Peyer's patch (tissue), 4 donors: ENCODE measurements at regions not wholly inside any gene's neighbourhood (a gene's known extent, or its start where the extent isn't known, plus 50 kb on each side); places are given as distances from the start of the nearest gene placed in this dataset.
A peak's percentile ranks its signal among the peaks of the same experiment; 100 is the strongest.

Experiments used
- DNase-seq, 3 donors: peaks; one replicate each; pipeline ENCODE4 v3.0.0-alpha.2; 2017 to 2019
- H3K27ac ChIP-seq, 4 donors: fragments of 200-600 bp; sonication (generic); one replicate each; pipeline ENCODE4 v1.5.1; 2016 to 2019
- H3K27me3 ChIP-seq, 2 donors: fragments of 200-600 bp; sonication (generic); one replicate each; pipeline ENCODE4 v1.5.1; 2019
- H3K36me3 ChIP-seq, 3 donors: fragments of 200-600 bp; sonication (generic); one replicate each; pipeline ENCODE4 v1.5.1; 2016 to 2019
- H3K4me1 ChIP-seq, 4 donors: fragments of 200-600 bp; sonication (generic); one replicate each; pipeline ENCODE4 v1.5.1; 2016 to 2019
- H3K4me3 ChIP-seq, 4 donors: fragments of 200-600 bp; sonication (generic); 1 replicate in 3 of 4; 2 replicates in 1 of 4; pipeline ENCODE4 v1.5.1; 2016 to 2019; ENCODE audit warnings: mild to moderate bottlenecking in 1 of 4
- H3K9me3 ChIP-seq, 4 donors: fragments of 200-600 bp; sonication (generic); one replicate each; pipeline ENCODE4 v1.5.1; 2016 to 2019; ENCODE audit warnings: mild to moderate bottlenecking in 1 of 4
- CTCF ChIP-seq, 6 experiments: fragments of 450-650 bp in 4 of 6; fragments of 200-600 bp in 2 of 6; sonication (generic) in 1 of 6; IDR thresholded peaks; one replicate each; pipeline ENCODE4 v1.5.1; 2017 to 2019; ENCODE audit warnings: antibody characterized with exemption in 6 of 6, mild to moderate bottlenecking in 3 of 6, moderate library complexity in 1 of 6
- POLR2A ChIP-seq, 2 donors: fragments of 450-650 bp; IDR thresholded peaks; one replicate each; pipeline ENCODE4 v1.5.1; 2017; ENCODE audit warnings: antibody characterized with exemption in 2 of 2, mild to moderate bottlenecking in 2 of 2, moderate library complexity in 2 of 2

- Histone ChIP-seq H3K36me3 (no peaks in the 10 kb centered on the region), H3K4me1 (peaks cover 0 to 32% (median 0%) of the 10 kb centered on the region in 4 donors), H3K27me3 (no peaks in the 10 kb centered on the region), H3K9me3 (no peaks in the 10 kb centered on the region), H3K4me3 (no peak overlapping the region), H3K27ac (no peak overlapping the region)
- TF ChIP-seq POLR2A (IDR thresholded peaks at IDR 0.05) (no peak), CTCF (IDR thresholded peaks at IDR 0.05) (no peak)
- DNase-seq, result peak; percentile 17 to 43 (median 21)
Measured at GRCh38 chr14:104389326-104390220, 190.0 kb upstream of the C14orf180 start.

GRCh38 chr14:104390221-104390931, 189.2 kb upstream of the C14orf180 start:
- DNase-seq, result peak; percentile 14 to 41 (median 26)
- Histone ChIP-seq H3K4me3 (no peak overlapping the region), H3K9me3 (no peaks in the 10 kb centered on the region), H3K4me1 (peaks cover 0 to 32% (median 0%) of the 10 kb centered on the region in 4 donors), H3K27me3 (no peaks in the 10 kb centered on the region), H3K27ac (no peak overlapping the region), H3K36me3 (no peaks in the 10 kb centered on the region)
- TF ChIP-seq POLR2A (IDR thresholded peaks at IDR 0.05) (no peak), CTCF (IDR thresholded peaks at IDR 0.05) (no peak)

GRCh38 chr14:104390941-104391901, 188.3 kb upstream of the C14orf180 start:
- Histone ChIP-seq H3K27ac (no peak overlapping the region), H3K36me3 (no peaks in the 10 kb centered on the region), H3K9me3 (no peaks in the 10 kb centered on the region), H3K4me1 (peaks cover 0 to 30% (median 0%) of the 10 kb centered on the region in 4 donors), H3K27me3 (no peaks in the 10 kb centered on the region), H3K4me3 (no peak overlapping the region)
- TF ChIP-seq POLR2A (IDR thresholded peaks at IDR 0.05) (no peak), CTCF (IDR thresholded peaks at IDR 0.05) (no peak)
- DNase-seq, result peak; percentile 16 to 39 (median 38)

- Histone ChIP-seq H3K36me3 (no peaks in the 10 kb centered on the region), H3K9me3 (peaks cover 0 to 1% (median 0%) of the 10 kb centered on the region in 4 donors), H3K27ac (no peak overlapping the region), H3K27me3 (no peaks in the 10 kb centered on the region), H3K4me1 (peaks cover 0 to 26% (median 0%) of the 10 kb centered on the region in 4 donors), H3K4me3 (no peak overlapping the region)
- TF ChIP-seq CTCF (IDR thresholded peaks at IDR 0.05) (no peak), POLR2A (IDR thresholded peaks at IDR 0.05) (no peak)
- peak; percentile 11 to 43 (median 21) for DNase-seq
Measured at GRCh38 chr14:104392001-104392395, 187.6 kb upstream of the C14orf180 start.
